OCI-LY1 (cell line): ENCODE measurements at regions not wholly inside any gene's neighbourhood (a gene's known extent, or its start where the extent isn't known, plus 50 kb on each side); places are given as distances from the start of the nearest gene placed in this dataset.

Experiments used
- H2AFZ ChIP-seq: fragments of 200-600 bp; sonication (generic), shearing (Covaris generic); 2 replicates; pipeline ENCODE4 v1.6.0; 2014; ENCODE audit warnings: antibody characterized with exemption, mild to moderate bottlenecking, low read length
- H3F3A ChIP-seq: fragments of 200-600 bp; sonication (generic), shearing (Covaris generic); 2 replicates; pipeline ENCODE4 v1.6.0; 2014; ENCODE audit warnings: mild to moderate bottlenecking, antibody characterized with exemption, low read length, moderate library complexity; ENCODE audit not compliant: insufficient read depth
- H3K27ac ChIP-seq: fragments of 200-600 bp; sonication (generic); 2 replicates; pipeline ENCODE4 v1.5.1; 2014; ENCODE audit warnings: low read length, mixed run types, mild to moderate bottlenecking, low read depth; ENCODE audit not compliant: poor library complexity, severe bottlenecking
- H3K27me3 ChIP-seq: fragments of 200-600 bp; sonication (generic); 2 replicates; pipeline ENCODE4 v1.6.0; 2014; ENCODE audit warnings: antibody characterized with exemption, mild to moderate bottlenecking, low read length, moderate library complexity; ENCODE audit not compliant: insufficient read depth
- H3K36me3 ChIP-seq: fragments of 200-600 bp; sonication (generic); 2 replicates; pipeline ENCODE4 v1.6.1; 2014; ENCODE audit warnings: mild to moderate bottlenecking, antibody characterized with exemption, low read length, moderate library complexity, mixed read lengths; ENCODE audit not compliant: insufficient read depth
- H3K4me1 ChIP-seq: fragments of 200-600 bp; sonication (generic); 2 replicates; pipeline ENCODE4 v1.5.1; 2014; ENCODE audit warnings: mild to moderate bottlenecking, low read length, moderate library complexity; ENCODE audit not compliant: insufficient read depth, severe bottlenecking
- H3K4me2 ChIP-seq: fragments of 200-600 bp; sonication (generic), shearing (Covaris generic); 2 replicates; pipeline ENCODE4 v1.6.1; 2014; ENCODE audit warnings: low read length
- H3K4me3 ChIP-seq: fragments of 200-600 bp; sonication (generic); 2 replicates; pipeline ENCODE4 v1.5.1; 2014; ENCODE audit warnings: low read length, low read depth, mild to moderate bottlenecking, mixed read lengths; ENCODE audit not compliant: poor library complexity, severe bottlenecking
- H3K79me2 ChIP-seq: fragments of 200-600 bp; shearing (Covaris generic); 2 replicates; pipeline ENCODE4 v1.6.1; 2016; ENCODE audit warnings: mixed run types, low read length, mixed read lengths; ENCODE audit not compliant: insufficient read depth
- H3K9ac ChIP-seq: fragments of 200-600 bp; sonication (generic), shearing (Covaris generic); 2 replicates; pipeline ENCODE4 v1.6.1; 2014; ENCODE audit warnings: mild to moderate bottlenecking, low read length, mixed read lengths
- H3K9me2 ChIP-seq: fragments of 200-600 bp; sonication (generic), shearing (Covaris generic); 2 replicates; pipeline ENCODE4 v1.6.1; 2014; ENCODE audit warnings: low read depth, mild to moderate bottlenecking, low read length, mixed read lengths
- H3K9me3 ChIP-seq: fragments of 200-600 bp; shearing (Covaris generic); 2 replicates; pipeline ENCODE4 v1.6.1; 2014; ENCODE audit warnings: low read length, mixed read lengths
- H4K20me1 ChIP-seq: fragments of 200-600 bp; sonication (generic), shearing (Covaris generic); 2 replicates; pipeline ENCODE4 v1.6.0; 2016; ENCODE audit warnings: mild to moderate bottlenecking, low read length; ENCODE audit not compliant: insufficient read depth
- CTCF ChIP-seq: fragments of 200-600 bp; sonication (generic), shearing (Covaris generic); IDR thresholded peaks from 2 replicates; pipeline ENCODE4 v1.5.1; 2017; ENCODE audit warnings: mild to moderate bottlenecking, antibody characterized with exemption, low read length, moderate library complexity, mixed read lengths
- EZH2 ChIP-seq: fragments of 200-600 bp; sonication (generic), shearing (Covaris generic); IDR thresholded peaks from 2 replicates; pipeline ENCODE4 v1.8.0; 2017; ENCODE audit warnings: borderline replicate concordance, mixed run types, mild to moderate bottlenecking, antibody characterized with exemption, low read length, moderate library complexity, mixed read lengths

GRCh38 chr16:59683709-59684108 lies 949.6 kb upstream of the GOT2 start:
- H3F3A ChIP-seq, result no peaks in the 10 kb centered on the region
- no peak overlapping the region for H3K9ac ChIP-seq
- H2AFZ ChIP-seq, result no peak overlapping the region
- no peak overlapping the region for H3K27ac ChIP-seq
- no peak overlapping the region for H3K4me2 ChIP-seq
- H3K79me2 ChIP-seq, result no peaks in the 10 kb centered on the region
- H3K27me3 ChIP-seq, result no peaks in the 10 kb centered on the region
- TF ChIP-seq EZH2, result no peak
- no peak for TF ChIP-seq CTCF
- no peaks in the 10 kb centered on the region for H3K9me3 ChIP-seq
- no peaks in the 10 kb centered on the region for H3K36me3 ChIP-seq
- H3K4me3 ChIP-seq, result no peak overlapping the region
- no peaks in the 10 kb centered on the region for H4K20me1 ChIP-seq
- H3K4me1 ChIP-seq, result no peaks in the 10 kb centered on the region
- H3K9me2 ChIP-seq, result no peaks in the 10 kb centered on the region

GRCh38 chr16:59665618-59666220 lies 931.6 kb upstream of the GOT2 start:
- TF ChIP-seq EZH2, result no peak
- no peak for TF ChIP-seq CTCF
- H3K36me3 ChIP-seq, result no peaks in the 10 kb centered on the region
- no peaks in the 10 kb centered on the region for H3F3A ChIP-seq
- no peaks in the 10 kb centered on the region for H4K20me1 ChIP-seq
- no peak overlapping the region for H3K4me2 ChIP-seq
- no peak overlapping the region for H3K9ac ChIP-seq
- H3K9me3 ChIP-seq, result no peaks in the 10 kb centered on the region
- no peaks in the 10 kb centered on the region for H3K79me2 ChIP-seq
- no peaks in the 10 kb centered on the region for H3K27me3 ChIP-seq
- H3K9me2 ChIP-seq, result no peaks in the 10 kb centered on the region
- H3K27ac ChIP-seq, result no peak overlapping the region
- H3K4me3 ChIP-seq, result no peak overlapping the region
- H3K4me1 ChIP-seq, result no peaks in the 10 kb centered on the region
- no peak overlapping the region for H2AFZ ChIP-seq

- Histone ChIP-seq H3K4me1 (no peaks in the 10 kb centered on the region), H3K36me3 (no peaks in the 10 kb centered on the region), H3K27ac (no peak overlapping the region), H3F3A (no peaks in the 10 kb centered on the region), H3K4me3 (no peak overlapping the region), H3K9ac (no peak overlapping the region), H3K79me2 (no peaks in the 10 kb centered on the region), H3K27me3 (no peaks in the 10 kb centered on the region), H3K9me3 (no peaks in the 10 kb centered on the region), H2AFZ (no peak overlapping the region), H3K4me2 (no peak overlapping the region), H4K20me1 (no peaks in the 10 kb centered on the region), H3K9me2 (no peaks in the 10 kb centered on the region)
- TF ChIP-seq EZH2 (no peak), CTCF (no peak)
Observed at GRCh38 chr16:59658572-59658971, 924.5 kb upstream of the GOT2 start.
